IPS-20b (cell line): ENCODE measurements at regions not wholly inside any gene's neighbourhood (a gene's known extent, or its start where the extent isn't known, plus 50 kb on each side); places are given as distances from the start of the nearest gene placed in this dataset.

Experiments used
- H3K27ac ChIP-seq: one replicate; pipeline ENCODE4 v1.5.1; 2013; ENCODE audit warnings: low read length
- H3K27me3 ChIP-seq: 2 replicates; pipeline ENCODE4 v1.6.1; 2013; ENCODE audit warnings: mild to moderate bottlenecking, low read length, inconsistent platforms; ENCODE audit not compliant: insufficient read depth
- H3K36me3 ChIP-seq: 2 replicates; pipeline ENCODE4 v1.6.1; 2013; ENCODE audit warnings: low read depth, mild to moderate bottlenecking, inconsistent platforms, low read length, moderate library complexity; ENCODE audit not compliant: insufficient read depth
- H3K4me1 ChIP-seq: 2 replicates; pipeline ENCODE4 v1.6.1; 2013; ENCODE audit warnings: mild to moderate bottlenecking, control low read depth, inconsistent platforms, low read length, moderate library complexity; ENCODE audit not compliant: insufficient read depth
- H3K4me3 ChIP-seq: 2 replicates; pipeline ENCODE4 v1.5.1; 2013; ENCODE audit warnings: mild to moderate bottlenecking, low read length, inconsistent platforms
- H3K9ac ChIP-seq: 2 replicates; pipeline ENCODE4 v1.6.1; 2013; ENCODE audit warnings: low read depth, mild to moderate bottlenecking, inconsistent platforms, low read length, moderate library complexity
- H3K9me3 ChIP-seq: 2 replicates; pipeline ENCODE4 v1.6.1; 2013; ENCODE audit warnings: mild to moderate bottlenecking, low read depth, low read length, inconsistent platforms; ENCODE audit not compliant: insufficient read depth

DNA sequence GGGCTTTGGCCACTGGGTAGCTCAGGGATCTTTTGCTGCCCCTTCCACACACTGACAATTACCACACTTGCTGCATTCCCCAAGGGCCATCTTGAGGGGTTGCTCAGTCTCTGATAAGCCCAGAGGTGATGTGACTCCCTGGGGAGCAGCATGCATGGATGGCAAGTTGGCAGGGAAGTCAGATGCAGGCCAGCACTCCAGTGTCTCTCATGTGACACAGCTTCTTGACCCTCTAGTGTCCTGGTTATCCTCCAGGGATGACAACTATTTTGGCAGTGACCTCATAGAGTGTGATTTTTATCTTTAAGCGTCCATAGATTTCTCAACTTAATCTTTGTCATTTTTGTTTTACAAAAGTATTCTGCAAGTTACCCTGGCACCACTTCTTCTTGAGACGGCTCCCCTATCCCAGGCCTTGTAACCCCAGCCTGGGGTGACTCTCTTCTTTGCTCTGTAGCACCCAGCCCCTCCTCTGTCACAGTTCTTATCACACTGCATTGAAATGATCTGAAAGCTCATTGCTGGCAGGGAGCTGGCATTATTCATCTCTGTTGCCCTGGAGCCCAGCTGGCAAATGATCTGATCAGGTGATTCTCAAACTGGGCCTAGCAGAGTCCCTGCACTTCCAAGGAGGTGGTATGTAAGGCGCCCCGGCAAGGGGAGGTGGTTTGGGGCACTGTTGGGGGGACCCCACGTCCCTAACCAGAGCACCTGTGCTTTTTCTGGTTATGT is 72.6 kb downstream of the TENT5C start:
- Histone ChIP-seq H3K36me3 (no peaks in the 10 kb centered on the region), H3K4me3 (no peak overlapping the region), H3K9me3 (no peaks in the 10 kb centered on the region), H3K27me3 (no peaks in the 10 kb centered on the region), H3K4me1 (no peaks in the 10 kb centered on the region), H3K9ac (no peak overlapping the region), H3K27ac (no peak overlapping the region)

DNA sequence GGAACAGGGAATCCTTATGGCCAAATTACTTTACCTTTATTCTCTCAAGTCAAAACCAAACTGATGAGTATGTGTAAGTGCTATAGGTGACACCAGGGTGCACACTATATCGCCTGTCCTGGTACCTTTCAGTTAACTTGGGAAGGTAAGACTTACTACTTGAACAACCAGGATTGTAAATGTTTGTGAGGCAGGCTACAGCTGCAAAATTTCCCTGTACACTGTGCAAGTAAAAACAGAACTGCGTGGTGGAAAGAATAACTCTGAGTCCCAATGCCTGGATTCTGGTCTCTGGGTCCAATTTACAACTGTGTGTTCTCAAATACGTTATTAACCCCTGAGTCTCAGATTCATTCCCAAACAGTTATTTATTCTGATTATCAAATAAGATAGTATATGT is 73.5 kb downstream of the TENT5C start:
- no peaks in the 10 kb centered on the region for H3K36me3 ChIP-seq
- no peaks in the 10 kb centered on the region for H3K9me3 ChIP-seq
- no peaks in the 10 kb centered on the region for H3K27me3 ChIP-seq
- H3K9ac ChIP-seq, result no peak overlapping the region
- H3K4me3 ChIP-seq, result no peak overlapping the region
- no peak overlapping the region for H3K27ac ChIP-seq
- no peaks in the 10 kb centered on the region for H3K4me1 ChIP-seq

GRCh38 chr1:117679868-117680267 is 74.0 kb downstream of the TENT5C start:
- Histone ChIP-seq H3K27ac (no peak overlapping the region), H3K36me3 (no peaks in the 10 kb centered on the region), H3K9me3 (no peaks in the 10 kb centered on the region), H3K9ac (no peak overlapping the region), H3K4me3 (no peak overlapping the region), H3K4me1 (no peaks in the 10 kb centered on the region), H3K27me3 (no peaks in the 10 kb centered on the region)

GRCh38 chr1:117680316-117681002 is 74.6 kb downstream of the TENT5C start:
- Histone ChIP-seq H3K27ac (no peak overlapping the region), H3K9me3 (no peaks in the 10 kb centered on the region), H3K4me3 (no peak overlapping the region)

DNA sequence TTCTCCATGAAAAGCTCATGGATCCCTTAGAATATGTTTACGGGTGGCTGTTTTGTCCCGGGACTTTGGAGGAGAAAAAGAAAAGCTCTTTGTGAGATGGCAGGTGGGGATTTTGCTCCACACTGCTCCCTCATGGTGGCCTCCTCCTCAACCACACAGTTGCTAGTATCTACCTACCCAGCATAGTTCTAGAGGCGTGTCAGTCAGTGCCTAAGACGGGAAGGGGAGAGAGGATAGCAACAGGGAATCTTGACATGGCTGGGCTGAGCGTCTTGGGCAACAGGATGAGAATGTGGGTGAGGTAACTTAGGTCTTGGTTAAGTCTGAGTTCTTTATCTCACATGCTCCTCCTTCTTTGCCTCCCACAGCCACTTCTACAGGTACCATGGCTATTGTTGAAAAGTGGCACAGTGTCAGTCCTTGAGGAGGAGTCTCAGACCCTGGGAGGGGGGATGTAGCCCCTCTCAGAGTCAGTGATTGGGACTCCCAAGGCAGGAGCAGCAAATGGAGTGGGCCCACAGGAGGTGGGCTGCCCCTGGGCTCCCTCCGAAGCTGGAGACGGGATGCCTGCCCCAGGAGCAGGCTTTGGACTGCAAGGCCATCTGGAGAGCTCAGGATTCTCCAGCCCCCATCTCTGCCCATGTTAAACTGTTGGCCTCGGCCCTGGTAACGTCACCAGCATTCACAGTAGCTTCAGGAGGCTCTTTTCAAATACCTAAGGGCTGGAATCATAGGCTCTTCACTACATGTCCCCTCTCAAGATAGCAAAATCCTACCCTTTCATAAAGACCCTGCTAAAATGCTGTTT is 75.4 kb downstream of the TENT5C start:
- Histone ChIP-seq H3K27ac (no peak overlapping the region), H3K4me3 (no peak overlapping the region), H3K4me1 (no peaks in the 10 kb centered on the region), H3K36me3 (no peaks in the 10 kb centered on the region), H3K27me3 (no peaks in the 10 kb centered on the region), H3K9me3 (no peaks in the 10 kb centered on the region), H3K9ac (no peak overlapping the region)

More at GRCh38 chr1:117680316-117681002, 74.6 kb downstream of the TENT5C start:
- no peaks in the 10 kb centered on the region for H3K4me1 ChIP-seq
- H3K27me3 ChIP-seq, result no peaks in the 10 kb centered on the region
- H3K36me3 ChIP-seq, result no peaks in the 10 kb centered on the region
- H3K9ac ChIP-seq, result no peak overlapping the region

DNA sequence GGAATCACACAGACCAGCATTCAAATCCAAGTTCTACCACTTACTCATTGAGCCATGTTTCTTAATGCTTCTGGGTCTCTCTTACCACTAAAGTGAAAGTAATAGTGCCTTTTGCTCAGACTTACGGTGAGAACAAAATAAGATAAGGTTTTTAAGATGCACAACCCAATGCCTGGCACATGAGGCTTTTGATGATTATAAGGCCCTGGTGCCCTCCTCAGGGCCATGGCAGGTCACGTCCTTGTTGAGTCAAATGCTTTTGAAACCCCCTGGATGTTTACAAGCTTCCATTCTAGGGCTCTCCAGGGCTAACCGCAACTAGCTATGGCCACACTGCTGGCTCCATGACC is 76.0 kb downstream of the TENT5C start:
- no peaks in the 10 kb centered on the region for H3K9me3 ChIP-seq
- H3K36me3 ChIP-seq, result no peaks in the 10 kb centered on the region

DNA sequence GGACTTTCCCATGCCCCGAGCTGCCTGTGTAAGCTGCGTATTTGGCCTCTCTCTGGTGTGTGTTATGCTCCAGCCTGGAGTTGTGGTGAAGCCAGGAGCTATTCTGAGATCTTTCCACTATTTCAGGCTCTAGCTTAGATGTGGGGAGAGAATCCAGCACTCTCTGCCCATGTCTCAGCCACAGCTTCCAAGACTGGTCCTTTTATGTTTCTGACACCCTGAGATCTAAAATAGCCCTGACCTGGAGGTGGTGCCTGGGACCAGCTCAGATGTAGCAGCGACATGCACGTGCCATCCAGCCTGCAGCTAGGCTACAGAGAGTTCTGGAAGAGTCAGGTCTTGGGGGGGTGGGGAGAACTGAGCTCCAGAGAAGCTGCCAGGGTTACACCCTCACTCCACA is 76.5 kb downstream of the TENT5C start:
- no peak overlapping the region for H3K4me3 ChIP-seq
- no peaks in the 10 kb centered on the region for H3K36me3 ChIP-seq
- no peak overlapping the region for H3K9ac ChIP-seq
- no peaks in the 10 kb centered on the region for H3K27me3 ChIP-seq
- no peak overlapping the region for H3K27ac ChIP-seq
- H3K4me1 ChIP-seq, result no peaks in the 10 kb centered on the region
- H3K9me3 ChIP-seq, result no peaks in the 10 kb centered on the region

More for the DNA sequence above, 76.0 kb downstream of the TENT5C start:
- no peak overlapping the region for H3K9ac ChIP-seq
- no peak overlapping the region for H3K4me3 ChIP-seq
- H3K27me3 ChIP-seq, result no peaks in the 10 kb centered on the region
- no peak overlapping the region for H3K27ac ChIP-seq
- no peaks in the 10 kb centered on the region for H3K4me1 ChIP-seq

- no peaks in the 10 kb centered on the region for H3K27me3 ChIP-seq
- H3K9me3 ChIP-seq, result no peaks in the 10 kb centered on the region
- H3K36me3 ChIP-seq, result no peaks in the 10 kb centered on the region
- no peak overlapping the region for H3K4me3 ChIP-seq
- H3K27ac ChIP-seq, result no peak overlapping the region
- H3K4me1 ChIP-seq, result no peaks in the 10 kb centered on the region
- no peak overlapping the region for H3K9ac ChIP-seq
Observed at GRCh38 chr1:117683571-117684285, 77.9 kb downstream of the TENT5C start.

DNA sequence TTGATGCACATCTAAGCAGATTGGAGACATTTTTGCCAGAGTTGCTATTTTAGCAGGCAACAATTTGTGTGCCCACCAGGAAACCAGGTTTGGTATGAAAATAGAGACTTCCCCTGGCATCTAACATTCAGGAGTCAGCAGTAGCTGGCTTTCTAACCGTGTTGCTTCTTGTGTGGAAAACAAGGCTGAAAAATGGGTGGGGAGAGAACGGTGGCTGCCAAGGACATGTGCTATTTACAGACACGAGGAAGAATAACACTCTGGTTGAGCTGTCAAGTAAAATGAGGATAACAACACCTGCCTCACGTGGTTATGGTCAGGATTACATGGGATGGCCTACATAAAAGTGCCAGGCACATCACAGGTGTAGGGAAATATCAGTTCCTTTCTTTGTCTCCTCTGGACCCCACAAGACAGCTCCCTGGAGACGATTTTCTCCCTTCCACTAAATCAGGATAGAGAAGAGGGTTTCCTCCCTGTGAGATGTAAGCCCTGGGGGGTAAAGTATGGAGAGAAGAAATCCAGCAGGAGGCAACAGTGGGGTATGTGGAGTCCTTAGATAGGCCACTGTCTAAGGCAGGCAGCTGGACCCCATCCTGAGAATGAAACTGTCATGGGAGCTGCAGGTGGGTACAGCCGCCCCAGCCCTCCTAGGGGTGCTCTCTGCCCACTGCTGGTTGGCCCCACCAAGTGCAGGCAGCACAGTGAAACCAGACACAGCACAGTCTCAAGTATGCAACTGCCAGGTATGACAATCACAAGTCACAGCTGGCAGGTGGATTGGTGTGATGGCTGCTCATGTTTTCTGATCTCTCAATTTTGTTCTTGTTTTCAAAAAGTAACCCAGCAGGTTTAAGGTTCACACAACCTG is 80.3 kb downstream of the TENT5C start:
- no peak overlapping the region for H3K9ac ChIP-seq
- H3K36me3 ChIP-seq, result no peaks in the 10 kb centered on the region
- H3K4me1 ChIP-seq, result no peaks in the 10 kb centered on the region
- no peak overlapping the region for H3K4me3 ChIP-seq
- H3K9me3 ChIP-seq, result no peaks in the 10 kb centered on the region
- no peak overlapping the region for H3K27ac ChIP-seq
- H3K27me3 ChIP-seq, result no peaks in the 10 kb centered on the region

DNA sequence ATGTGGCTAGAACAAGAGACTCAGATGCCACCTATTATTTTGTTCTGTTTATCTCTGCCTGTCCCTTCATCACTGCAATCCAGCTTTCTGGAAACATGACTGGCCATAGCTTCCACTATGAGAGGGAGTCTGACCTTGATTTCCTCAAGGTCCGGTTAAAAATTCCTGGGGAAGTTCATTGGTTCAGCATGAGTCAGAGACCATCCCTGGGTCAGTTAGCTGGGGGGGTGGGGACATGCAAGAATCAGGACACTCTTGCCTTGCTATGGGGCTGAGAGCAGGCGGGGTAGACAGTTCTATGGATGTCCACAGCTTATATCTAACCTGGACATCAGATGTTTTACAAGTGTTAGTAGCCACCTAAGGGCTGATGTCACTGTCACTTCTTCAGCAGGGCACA is 81.1 kb downstream of the TENT5C start:
- Histone ChIP-seq H3K27me3 (no peaks in the 10 kb centered on the region), H3K9me3 (no peaks in the 10 kb centered on the region), H3K4me1 (no peaks in the 10 kb centered on the region), H3K36me3 (no peaks in the 10 kb centered on the region), H3K9ac (no peak overlapping the region), H3K27ac (no peak overlapping the region), H3K4me3 (no peak overlapping the region)
